OCI-LY7 (cell line): ENCODE measurements at regions not wholly inside any gene's neighbourhood (a gene's known extent, or its start where the extent isn't known, plus 50 kb on each side); places are given as distances from the start of the nearest gene placed in this dataset.

Source experiments
- CTCF ChIP-seq: fragments of 200-600 bp; sonication (generic); conservative IDR thresholded peaks from 2 replicates; pipeline ENCODE4 v1.5.1; 2014; ENCODE audit warnings: mild to moderate bottlenecking, antibody characterized with exemption, low read length, moderate library complexity, mixed read lengths
- EZH2phosphoT487 ChIP-seq: fragments of 200-600 bp; sonication (generic); IDR thresholded peaks from 2 replicates; pipeline ENCODE4 v1.6.1; 2018; ENCODE audit warnings: low read depth, borderline replicate concordance, mild to moderate bottlenecking, mixed run types, antibody characterized with exemption, low read length, moderate library complexity, mixed read lengths

GRCh38 chr15:95698230-95698629, 632.3 kb upstream of the NR2F2 start:
- TF ChIP-seq CTCF (no peak), EZH2phosphoT487 (no peak)
